Neural cell (in vitro differentiated cells): ENCODE measurements at regions not wholly inside any gene's neighbourhood (a gene's known extent, or its start where the extent isn't known, plus 50 kb on each side); places are given as distances from the start of the nearest gene placed in this dataset.

Experiments used
- CTCF ChIP-seq: fragments of 450-650 bp; IDR thresholded peaks from 2 replicates; pipeline ENCODE4 v1.5.1; 2014; ENCODE audit warnings: antibody characterized with exemption, mild to moderate bottlenecking, moderate library complexity; ENCODE audit not compliant: poor library complexity, severe bottlenecking
- EP300 ChIP-seq: fragments of 450-650 bp; conservative IDR thresholded peaks from 2 replicates; pipeline ENCODE4 v1.6.1; 2014; ENCODE audit warnings: antibody characterized with exemption, mild to moderate bottlenecking, moderate library complexity; ENCODE audit not compliant: poor library complexity, severe bottlenecking
- EZH2 ChIP-seq: fragments of 200-600, 300-800 bp; shearing (Covaris generic), sonication (generic); IDR thresholded peaks from 2 replicates; pipeline ENCODE4 v1.6.1; 2014; ENCODE audit warnings: antibody characterized with exemption, low read length, borderline replicate concordance, mild to moderate bottlenecking; ENCODE audit not compliant: insufficient read depth, poor library complexity, severe bottlenecking
- POLR2AphosphoS5 ChIP-seq: IDR thresholded peaks from 2 replicates; pipeline ENCODE4 v1.6.1; 2012
- RAD21 ChIP-seq: fragments of 450-650 bp; conservative IDR thresholded peaks from 2 replicates; pipeline ENCODE4 v1.6.1; 2014; ENCODE audit warnings: antibody characterized with exemption, mild to moderate bottlenecking, moderate library complexity
- SMC3 ChIP-seq: fragments of 450-650 bp; conservative IDR thresholded peaks from 2 replicates; pipeline ENCODE4 v1.6.1; 2014; ENCODE audit warnings: antibody characterized with exemption, mild to moderate bottlenecking, moderate library complexity; ENCODE audit not compliant: poor library complexity
- TAF1 ChIP-seq: IDR thresholded peaks from 2 replicates; pipeline ENCODE4 v1.6.1; 2012; ENCODE audit warnings: low read depth

DNA sequence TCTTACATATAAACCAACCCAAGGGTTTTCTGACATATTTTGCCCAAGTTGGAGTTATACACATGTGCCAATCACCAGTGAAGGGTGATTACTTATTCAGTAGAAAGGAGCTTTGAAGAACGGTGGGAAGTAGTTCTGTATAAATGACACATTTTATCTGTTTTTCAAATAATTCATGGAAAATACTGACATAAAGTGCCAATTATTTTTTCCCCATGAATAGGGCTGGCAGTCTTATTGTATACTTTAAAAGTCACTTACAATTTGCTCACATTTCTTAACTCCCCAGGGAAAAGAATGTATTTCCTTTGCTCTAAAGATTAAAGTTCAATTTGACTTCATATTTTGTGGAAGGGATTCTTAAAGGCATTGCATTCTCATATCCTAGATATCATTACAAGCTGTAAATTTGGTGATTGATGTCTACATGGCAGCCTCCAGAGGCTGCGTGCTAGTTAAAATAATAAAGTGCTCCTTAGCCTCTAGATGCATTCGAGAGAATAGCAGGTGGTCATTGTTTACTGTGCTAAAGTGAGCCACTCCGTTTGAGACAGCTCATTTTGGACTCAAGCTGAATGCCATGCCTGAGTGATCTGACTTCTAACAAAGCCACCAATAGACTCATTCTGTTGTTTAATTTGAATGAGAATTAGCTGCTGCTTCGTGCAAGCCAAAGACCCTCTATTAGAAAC is 148.8 kb upstream of the NRP1 start:
- TF ChIP-seq EP300 (peak; percentile 98), TAF1 (no peak), CTCF (no peak), RAD21 (peak; percentile 19), POLR2AphosphoS5 (peak; percentile 82), EZH2 (no peak), SMC3 (peak; percentile 23)
